ENCODE measurements at regions not wholly inside any gene's neighbourhood (a gene's known extent, or its start where the extent isn't known, plus 50 kb on each side); places are given as distances from the start of the nearest gene placed in this dataset.

DNA sequence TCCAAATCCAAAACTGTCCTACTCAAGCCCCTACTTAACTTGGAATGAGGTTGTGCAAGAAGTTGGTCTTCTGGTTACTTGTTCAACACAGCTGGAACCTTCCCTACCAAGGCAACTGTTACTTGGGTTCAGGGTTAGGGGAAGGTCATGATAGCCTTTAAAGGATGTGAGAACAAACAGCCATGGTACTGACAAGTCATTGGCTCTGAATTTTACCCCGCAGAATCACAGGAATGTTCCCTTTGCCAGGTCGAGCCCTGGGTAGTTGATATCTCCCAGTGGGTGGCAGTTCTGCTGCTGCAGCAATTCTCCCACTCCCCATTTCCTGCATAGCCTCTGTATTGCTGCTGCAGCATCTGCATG is 396.1 kb upstream of the MPDZ start:
- in situ Hi-C loops (cut with HindIII; ENCODE audit: low sequenced_read_pairs): no loop called here

DNA sequence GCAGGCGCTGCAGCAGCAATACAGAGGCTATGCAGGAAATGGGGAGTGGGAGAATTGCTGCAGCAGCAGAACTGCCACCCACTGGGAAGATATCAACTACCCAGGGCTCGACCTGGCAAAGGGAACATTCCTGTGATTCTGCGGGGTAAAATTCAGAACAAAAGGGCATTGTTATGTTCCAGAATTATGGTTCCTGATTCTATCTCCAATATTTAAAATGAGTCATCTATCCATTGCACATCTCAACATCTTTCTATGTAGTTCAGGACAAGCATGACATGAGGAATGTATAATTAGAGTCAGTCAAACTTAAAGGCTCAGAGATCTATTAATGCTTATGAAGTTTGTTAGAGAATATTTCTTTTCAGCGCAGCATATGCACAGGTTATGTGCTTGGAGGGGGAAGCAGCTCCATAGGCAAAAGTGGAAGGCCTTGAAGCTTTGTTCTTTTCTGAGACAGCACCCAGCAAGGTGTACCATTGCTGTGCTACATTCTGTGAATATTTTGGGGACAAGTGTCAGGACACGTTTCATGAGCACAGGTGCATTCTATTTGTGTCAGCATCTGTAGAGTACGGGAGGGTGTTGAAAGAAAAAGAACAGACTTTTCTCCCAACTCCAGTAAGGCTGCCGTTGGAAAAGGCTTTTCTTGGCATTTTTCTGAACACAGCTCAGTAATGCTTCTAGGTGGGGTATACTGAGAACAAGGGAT is 395.6 kb upstream of the MPDZ start:
- in situ Hi-C loops (cut with HindIII; ENCODE audit: low sequenced_read_pairs): no loop called here

DNA sequence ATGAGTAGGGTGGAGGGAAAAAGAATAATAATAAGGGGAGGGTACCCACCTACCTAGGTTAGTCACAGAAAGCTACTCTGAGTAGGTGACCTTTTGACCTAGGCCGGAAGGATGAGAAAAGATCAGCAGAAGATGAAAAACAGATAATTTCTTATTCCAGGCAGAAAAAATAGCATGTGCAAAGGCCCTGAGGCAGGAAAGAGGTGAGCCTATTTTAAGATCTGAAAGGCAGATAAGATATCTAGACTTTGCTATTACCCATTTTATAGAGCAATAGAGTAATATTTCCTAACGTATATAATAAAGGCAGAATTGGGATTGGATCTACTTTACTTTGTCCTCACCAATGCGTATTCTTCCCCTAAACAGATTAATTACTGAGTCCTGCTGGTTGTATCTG is 393.9 kb upstream of the MPDZ start:
- in situ Hi-C loops (cut with HindIII; ENCODE audit: low sequenced_read_pairs): no loop called here

DNA sequence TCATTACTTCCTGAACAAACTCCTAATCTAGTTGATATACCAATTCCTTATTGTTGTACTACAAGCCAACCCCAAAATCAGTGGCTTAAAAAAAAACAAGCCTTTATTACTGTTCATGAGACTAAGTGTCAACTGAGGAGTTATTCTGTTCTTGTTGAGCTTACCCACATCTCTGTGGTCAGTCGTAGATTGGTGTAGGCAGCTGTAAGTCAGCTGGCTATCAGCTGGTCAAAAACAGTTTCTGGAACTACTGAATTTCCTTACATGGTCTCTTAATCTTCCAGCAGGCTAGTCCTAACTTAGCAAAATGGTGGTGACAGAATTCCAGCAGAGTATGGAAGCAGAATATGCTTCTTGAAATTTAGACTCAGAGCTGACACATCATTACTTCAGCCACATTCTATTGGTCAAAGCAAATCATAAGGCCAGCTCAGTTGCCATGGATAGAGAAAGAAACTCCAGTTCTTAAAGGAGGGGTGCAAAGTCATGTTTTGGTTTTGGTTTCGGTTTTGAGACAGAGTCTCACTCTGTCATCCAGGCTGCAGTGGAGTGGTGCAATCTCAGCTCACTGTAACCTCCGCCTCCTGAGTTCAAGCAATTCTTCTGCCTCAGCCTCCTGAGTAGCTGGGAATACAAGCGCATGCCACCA is 386.1 kb upstream of the MPDZ start:
- in situ Hi-C loops (cut with HindIII; ENCODE audit: low sequenced_read_pairs): no loop called here

DNA sequence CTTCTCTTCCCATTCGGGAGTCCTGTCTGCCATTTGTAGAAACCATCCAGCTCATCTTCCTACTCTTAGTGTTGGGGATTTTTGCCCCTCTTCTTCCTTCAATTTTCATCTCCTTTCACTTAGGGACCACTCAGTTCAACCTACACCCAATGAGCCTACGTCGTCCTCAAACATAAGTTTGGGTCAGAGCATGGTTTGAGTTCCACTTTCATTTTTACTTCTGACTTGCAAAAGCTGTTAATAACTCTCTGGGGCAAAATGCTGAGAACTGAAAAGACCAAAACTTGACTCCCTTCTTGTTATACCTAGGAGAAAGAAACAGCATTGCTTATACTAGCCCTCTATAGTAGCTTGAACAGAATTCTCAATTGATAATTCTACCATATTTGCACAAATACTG is 381.5 kb upstream of the MPDZ start:
- in situ Hi-C loops (cut with HindIII; ENCODE audit: low sequenced_read_pairs): no loop called here

DNA sequence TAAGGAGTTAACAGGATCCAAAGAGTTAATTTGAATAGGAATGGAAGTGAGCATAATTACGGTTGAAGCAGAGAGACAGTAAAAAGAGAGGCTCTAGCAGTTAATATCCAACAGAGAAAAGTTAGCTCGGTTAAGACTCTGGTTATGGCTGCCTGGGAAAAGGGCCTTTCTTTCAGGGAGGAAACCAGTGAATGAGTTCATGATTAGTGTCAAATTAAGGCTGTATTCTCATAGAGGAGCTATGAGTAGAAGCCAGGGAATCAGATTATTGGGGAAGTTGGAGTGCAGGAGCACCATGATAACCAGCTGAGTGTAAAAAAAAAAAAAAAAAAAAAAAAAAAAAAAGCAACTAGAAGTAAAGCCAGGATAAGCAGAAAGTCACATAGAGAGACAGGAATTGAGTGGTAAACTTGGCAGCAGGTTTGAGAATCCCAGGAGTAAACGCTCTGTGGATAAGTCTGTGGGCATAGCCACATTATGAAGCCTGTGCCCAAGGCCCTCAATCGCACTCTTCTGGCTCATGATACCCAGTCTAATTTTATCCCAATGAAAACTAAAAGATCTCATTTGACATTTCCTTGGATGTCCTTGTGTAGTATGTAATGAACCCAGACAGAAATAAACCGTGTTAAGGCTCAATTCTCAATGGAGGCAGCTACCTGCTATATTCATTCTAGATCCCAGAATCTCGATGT is 372.6 kb upstream of the MPDZ start:
- in situ Hi-C loops (cut with HindIII; ENCODE audit: low sequenced_read_pairs): loop anchor here (5.0 kb wide), 1 partner anchor 75 kb away; no protein-coding TSS in a partner anchor

DNA sequence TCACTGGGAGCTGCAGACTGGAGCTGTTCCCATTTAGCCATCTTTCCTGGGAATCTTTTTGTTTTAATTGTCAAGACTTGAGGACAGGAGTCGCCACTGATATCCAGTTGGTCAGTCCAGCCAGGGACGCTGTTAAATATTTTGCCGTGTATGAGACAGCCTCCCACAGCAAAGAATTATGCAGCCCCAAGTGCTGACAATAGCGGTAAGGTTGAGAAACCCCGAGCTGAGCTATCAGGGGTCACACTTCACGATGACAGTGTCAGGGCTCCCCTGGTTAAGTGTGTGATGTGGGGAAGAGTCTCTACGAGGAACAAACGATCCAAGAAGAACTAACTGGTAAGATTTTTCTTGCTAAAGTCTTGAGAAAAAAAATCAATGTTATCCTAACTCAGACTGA is 372.0 kb upstream of the MPDZ start:
- in situ Hi-C loops (cut with HindIII; ENCODE audit: low sequenced_read_pairs): loop anchor here (5.0 kb wide), 1 partner anchor 74 kb away; no protein-coding TSS in a partner anchor

DNA sequence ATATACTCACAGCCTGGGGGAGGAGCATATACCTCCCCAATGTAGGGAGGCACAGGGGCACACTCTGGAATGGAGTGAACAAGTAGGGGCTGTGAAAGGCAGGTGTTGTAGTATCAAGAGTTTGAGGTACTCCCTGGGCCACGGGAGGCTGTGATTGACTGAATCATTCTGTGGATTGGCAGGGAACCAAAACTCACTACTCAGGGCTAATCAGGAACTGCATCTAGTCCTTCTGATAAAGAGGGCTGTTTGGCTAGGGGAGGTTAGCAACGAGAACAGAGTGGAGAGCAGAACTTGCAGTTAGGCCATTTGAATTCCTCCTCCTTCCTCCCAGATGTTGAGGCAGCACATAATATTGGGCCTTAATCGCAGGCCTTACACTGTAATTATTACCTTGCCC is 369.2 kb upstream of the MPDZ start:
- in situ Hi-C loops (cut with HindIII; ENCODE audit: low sequenced_read_pairs): no loop called here

DNA sequence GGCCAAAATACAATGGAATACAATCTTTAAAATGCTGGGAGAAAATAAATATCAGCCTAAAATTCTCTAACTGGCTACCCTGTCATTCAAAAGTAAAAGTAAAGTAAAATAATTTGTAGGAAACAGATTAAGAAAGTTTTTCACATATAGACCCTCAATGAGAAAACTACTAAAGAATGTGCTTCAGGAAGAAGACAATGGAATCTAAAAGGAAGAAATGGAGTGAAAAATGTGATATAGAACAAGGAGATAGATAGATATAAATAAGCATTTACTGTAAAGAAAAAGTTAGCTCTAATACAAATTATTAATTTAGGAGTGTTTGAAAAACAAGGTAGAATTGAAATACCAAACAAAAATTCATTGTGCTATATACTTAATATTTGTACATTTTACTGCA is 368.6 kb upstream of the MPDZ start:
- in situ Hi-C loops (cut with HindIII; ENCODE audit: low sequenced_read_pairs): no loop called here

DNA sequence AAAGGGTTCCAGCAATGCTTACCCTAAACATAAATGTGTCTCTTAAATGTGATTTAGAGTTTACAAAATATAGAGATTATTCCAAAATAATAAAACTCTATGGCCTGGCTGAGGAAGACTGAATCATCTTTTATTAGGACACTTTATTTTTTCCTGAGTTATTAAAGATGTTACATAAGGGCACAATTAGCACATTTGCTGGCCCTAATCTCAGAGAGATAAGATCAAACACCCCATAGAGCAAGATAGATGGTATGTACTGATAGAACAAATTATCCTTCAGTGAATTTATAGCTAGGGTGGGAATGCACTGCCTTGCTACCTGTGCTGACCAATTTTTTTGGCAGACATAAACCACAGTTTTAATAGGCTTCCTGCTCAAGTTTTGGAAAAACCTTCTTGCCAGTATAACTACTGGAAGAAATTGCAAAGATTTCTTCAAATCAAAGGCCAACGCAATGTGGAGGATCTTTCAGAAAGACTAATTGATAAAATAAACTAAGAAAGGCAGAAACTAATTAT is 367.1 kb upstream of the MPDZ start:
- in situ Hi-C loops (cut with HindIII; ENCODE audit: low sequenced_read_pairs): no loop called here

DNA sequence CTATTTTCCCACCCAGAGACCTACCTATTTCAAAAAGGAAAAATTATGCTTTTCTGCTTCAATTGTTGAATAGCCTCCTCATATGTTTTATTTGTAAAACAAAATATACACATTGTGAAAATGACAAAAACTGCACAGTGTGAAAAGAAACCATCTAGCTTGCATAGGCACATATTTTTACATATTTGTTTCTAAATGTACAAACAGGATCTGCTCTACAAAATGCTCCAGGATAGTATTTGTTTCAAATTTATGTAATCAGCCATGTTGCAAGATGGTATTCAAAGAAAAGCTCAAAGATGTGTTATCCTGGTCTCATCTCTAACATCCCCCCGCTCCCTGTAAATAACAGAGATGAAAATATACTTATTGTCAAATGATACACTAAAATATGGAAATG is 366.1 kb upstream of the MPDZ start:
- in situ Hi-C loops (cut with HindIII; ENCODE audit: low sequenced_read_pairs): no loop called here

DNA sequence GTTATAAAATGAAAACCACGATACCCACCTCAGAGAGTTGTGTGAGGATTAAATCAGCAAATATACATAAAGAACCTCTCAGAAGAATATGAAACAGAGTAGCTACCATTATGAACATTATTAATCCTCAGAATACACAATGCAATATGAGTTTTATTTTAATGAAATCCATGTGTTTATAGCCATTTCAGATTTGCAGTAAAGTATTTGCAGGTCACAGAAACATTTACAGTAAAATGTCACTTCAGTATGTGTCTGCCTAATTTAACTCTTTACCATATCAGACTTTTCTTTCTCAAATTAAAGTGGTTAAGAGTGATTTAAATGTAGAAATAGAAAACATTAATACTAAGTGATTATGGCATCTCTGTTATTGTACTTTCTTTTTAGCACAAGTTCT is 365.2 kb upstream of the MPDZ start:
- in situ Hi-C loops (cut with HindIII; ENCODE audit: low sequenced_read_pairs): no loop called here

DNA sequence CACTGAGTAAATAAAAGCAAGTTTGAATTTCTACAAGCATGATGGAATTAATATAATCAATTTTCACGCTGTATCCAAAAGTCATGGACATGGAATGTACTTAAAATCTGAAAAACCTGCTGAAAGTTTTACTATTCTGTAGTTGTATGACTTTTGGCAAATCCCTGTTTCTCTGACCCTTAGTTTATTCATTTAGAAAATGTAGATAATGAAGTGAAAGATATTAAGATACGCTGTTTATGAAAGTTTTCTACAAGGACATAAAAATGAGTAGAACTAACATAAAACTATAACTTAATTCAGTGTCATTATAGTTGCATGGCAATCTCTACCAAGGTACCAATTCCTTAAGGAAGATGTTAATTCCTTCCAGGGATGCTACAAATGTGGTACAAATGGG is 363.2 kb upstream of the MPDZ start:
- in situ Hi-C loops (cut with HindIII; ENCODE audit: low sequenced_read_pairs): no loop called here

DNA sequence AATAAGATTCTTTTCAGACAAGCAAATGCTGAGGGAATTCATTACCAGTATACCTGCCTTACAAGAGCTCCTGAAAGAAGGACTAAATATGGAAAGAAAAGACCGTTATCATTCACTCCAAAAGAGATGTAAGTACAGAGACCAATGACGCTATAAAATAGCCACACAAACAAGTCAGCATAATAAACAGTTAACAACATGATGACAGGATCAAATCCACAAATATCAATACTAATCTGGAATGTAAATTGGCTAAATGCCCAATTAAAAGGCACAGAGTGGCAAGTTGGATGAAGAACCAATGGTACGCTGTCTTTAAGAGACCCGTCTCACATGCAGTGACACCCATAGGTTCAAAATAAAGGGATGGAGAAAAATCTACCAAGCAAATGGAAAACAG is 349.6 kb upstream of the MPDZ start:
- in situ Hi-C loops (cut with HindIII; ENCODE audit: low sequenced_read_pairs): no loop called here

DNA sequence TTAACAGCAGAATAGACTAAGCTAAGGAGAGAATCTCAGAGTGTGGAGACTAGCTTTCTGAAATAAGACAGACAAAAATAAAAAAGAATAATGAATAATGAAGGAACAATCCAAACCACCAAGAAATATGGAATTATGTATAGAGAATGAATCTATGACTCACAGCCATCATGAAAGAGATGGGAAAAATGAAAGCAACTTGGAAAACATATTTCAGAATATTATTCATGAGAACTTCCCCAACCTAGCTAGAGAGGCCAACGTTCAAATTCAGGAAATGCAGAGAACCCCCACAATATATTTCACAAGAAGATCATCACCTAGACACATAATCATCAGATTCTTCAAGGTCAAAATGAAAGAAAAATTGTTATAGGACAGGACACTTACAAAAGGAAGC is 349.0 kb upstream of the MPDZ start:
- in situ Hi-C loops (cut with HindIII; ENCODE audit: low sequenced_read_pairs): no loop called here

DNA sequence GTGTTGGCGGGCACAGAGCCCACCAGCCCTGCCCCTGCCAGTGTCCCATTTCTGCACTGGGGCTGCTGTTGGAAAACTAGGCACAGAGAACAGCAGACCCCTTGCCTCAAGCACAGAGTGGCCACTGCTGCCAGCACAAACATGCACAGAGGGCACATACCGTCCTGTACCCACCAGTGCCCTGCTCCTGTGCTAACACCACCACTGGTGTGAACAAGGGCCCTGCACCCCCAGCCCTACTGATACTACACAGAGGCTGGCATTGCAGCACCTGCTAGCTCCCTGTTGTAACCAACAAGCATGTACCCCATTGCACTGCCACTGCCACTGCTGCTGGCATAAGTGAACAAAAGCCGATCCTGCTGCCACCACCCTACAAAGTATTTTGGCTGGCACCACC is 348.0 kb upstream of the MPDZ start:
- in situ Hi-C loops (cut with HindIII; ENCODE audit: low sequenced_read_pairs): no loop called here

DNA sequence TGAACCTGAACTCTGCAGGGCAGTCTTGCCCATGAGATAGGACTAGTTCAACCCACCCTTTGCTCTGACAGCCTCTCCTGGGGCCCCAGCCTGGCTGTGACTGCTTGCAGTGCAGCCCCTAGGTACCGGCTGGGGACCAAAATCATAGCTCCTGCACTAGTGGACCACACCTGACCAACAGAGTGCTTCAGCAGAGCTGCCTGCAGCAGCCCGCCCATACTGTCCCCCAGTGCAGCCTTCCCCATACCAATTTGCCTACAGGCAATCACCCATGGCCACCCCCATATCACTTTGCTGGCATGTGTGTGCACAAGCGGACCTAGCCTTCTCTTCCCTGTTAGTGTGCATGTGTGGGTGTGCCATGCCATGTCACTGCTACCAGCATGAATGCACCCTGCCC is 347.6 kb upstream of the MPDZ start:
- in situ Hi-C loops (cut with HindIII; ENCODE audit: low sequenced_read_pairs): no loop called here

DNA sequence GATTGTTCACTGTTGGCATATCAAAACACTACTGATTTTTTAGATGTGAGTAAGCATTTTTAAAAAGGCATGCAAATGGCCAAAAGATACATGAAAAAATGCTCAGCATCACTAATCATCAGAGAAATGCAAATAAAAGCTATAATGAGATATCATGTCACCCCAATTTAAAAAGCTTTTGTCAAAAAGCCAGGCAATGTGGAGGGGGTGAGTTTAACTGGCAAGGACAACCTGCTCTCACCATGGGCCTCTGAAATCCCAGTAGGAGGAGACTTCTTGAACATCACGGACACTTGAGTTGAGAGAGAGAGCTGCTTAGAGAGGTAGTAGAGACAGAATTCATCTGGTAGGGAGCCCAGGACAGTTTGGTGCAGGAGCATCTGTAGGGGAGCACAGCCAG is 347.1 kb upstream of the MPDZ start:
- in situ Hi-C loops (cut with HindIII; ENCODE audit: low sequenced_read_pairs): no loop called here

DNA sequence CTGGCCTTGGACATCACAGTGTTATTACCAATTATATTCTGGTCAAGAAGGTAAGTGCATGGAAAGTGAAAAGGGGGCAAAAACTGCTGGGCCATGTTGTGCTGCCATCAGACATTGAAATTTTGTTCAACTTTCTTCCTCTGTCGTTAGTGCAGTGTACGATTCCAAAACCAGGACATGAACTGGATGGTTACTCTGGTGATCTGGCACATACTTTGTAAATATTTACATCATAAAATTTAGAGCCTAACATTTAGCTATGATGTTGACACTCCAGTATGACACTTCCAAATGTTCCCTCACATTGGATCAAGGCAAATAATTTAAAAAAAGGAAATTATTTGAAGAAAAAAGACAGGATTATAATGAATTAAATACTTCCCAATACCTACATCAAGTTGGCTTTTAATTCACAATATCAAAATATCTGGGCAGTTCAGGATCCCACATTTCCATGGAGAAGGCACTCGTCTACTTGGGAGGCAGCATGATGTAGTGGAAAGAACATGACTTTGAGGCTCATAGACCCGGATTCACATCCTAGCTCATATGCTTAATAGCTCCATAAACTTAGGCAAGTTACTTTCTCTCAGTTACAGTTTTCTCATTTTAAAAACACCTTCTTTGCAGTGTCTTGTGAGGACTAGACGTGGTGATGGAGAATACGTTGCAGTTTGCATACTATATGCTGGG is 342.5 kb upstream of the MPDZ start:
- in situ Hi-C loops (cut with HindIII; ENCODE audit: low sequenced_read_pairs): no loop called here

DNA sequence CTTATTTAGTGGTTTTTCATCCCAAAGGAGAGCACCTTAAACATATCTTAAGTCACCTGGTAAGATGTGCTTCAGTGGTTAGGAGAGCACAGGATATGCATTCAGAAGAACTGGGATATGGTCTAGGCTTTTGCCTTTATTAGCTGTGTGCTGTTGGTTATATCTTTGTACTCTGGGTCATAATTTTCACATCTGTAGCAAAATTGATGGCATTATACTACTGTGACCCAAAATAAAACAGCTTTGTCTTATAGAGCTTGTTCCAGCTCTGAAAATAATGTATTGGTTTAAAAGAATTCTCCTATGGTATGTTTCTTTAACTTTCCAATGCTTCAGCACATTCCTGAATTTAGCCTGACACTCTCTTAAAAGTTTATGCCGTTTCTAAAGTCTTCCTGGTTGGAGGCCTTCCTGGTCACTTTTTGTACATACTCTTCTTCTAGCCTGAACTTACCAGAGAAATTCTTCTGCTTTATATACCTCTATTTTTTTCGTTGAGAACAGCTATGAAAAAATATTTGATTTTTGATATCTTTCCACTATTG is 337.1 kb upstream of the MPDZ start:
- in situ Hi-C loops (cut with HindIII; ENCODE audit: low sequenced_read_pairs): no loop called here
